ENCODE measurements at regions not wholly inside any gene's neighbourhood (a gene's known extent, or its start where the extent isn't known, plus 50 kb on each side); places are given as distances from the start of the nearest gene placed in this dataset.

GRCh38 chr6:48423640-48424365 lies 312.8 kb upstream of the PTCHD4 start:
- Histone ChIP-seq H4K20me1 (ENCODE audit: insufficient read depth, low read length) (no peaks in the 10 kb centered on the region), H3K27me3 (ENCODE audit: control insufficient read depth in 1 of 2, insufficient read depth in 2 of 2, low read length in 2 of 2) (no peaks in the 10 kb centered on the region), H3K4me2 (ENCODE audit: low read depth, low read length) (no peak overlapping the region), H3K9ac (ENCODE audit: insufficient read depth, low read depth, low read length) (no peak overlapping the region), H3K4me3 (replicated peaks in 1 of 3; ENCODE audit: insufficient read depth in 1 of 3, low read depth in 2 of 3, low read length in 3 of 3) (no peak overlapping the region), H3K9me3 (ENCODE audit: low read length) (no peaks in the 10 kb centered on the region), H3K36me3 (replicated peaks in 1 of 2; ENCODE audit: control insufficient read depth in 1 of 2, insufficient read depth in 2 of 2, low read length in 2 of 2) (no peaks in the 10 kb centered on the region), H3K79me2 (ENCODE audit: insufficient read depth, low read length) (no peaks in the 10 kb centered on the region), H3K4me1 (ENCODE audit: insufficient read depth, low read length) (peaks cover under 1% of the 10 kb centered on the region; the same call in 1 of the 2 replicates), H3K27ac (ENCODE audit: extremely low read length, insufficient read depth, low read length) (no peak overlapping the region), H2AFZ (ENCODE audit: low read length) (no peak overlapping the region)
- BruUV-seq (replicated peaks), result no TSS peak
- DNase-seq (ENCODE audit: low spot score) (no peak), FAIRE-seq (no peak), ATAC-seq (no peak)
- POLR2A ChIA-PET, result no interaction called here
- in situ Hi-C loops (cut with HindIII; ENCODE audit: extremely low pct_ligation_motif_present, low pct_unique_long_range_greater_than_20kb) (no loop called here), intact Hi-C loops (cut with micrococcal nuclease; ENCODE audit: unreplicated experiment) (no loop called here)
- 0 out of 2 replicates have a peak, but pooled peaks have one; percentile 16 for TF ChIP-seq MAFF (IDR thresholded peaks at IDR 0.05; ENCODE audit: low read depth, low read length)
- no peak for TF ChIP-seq RFXANK (CRISPR knock-in tag; IDR thresholded peaks at IDR 0.05)
- TF ChIP-seq MAFK (conservative IDR thresholded peaks at IDR 0.05 in 1 of 2, IDR thresholded peaks at IDR 0.05 in 1 of 2; ENCODE audit: low read length in 2 of 2), result peak; percentile 56; a peak in 3 of 4 replicates
- CTCF ChIA-PET (ENCODE audit: low intra/inter-chr PET ratio, low total read pairs), result no interaction called here
- WGBS (ENCODE audit: low lambda C conversion rate), result 0% methylated on average over 1 of the region's 1 CpG

GRCh38 chr6:48419992-48420391 lies 309.0 kb upstream of the PTCHD4 start:
- Histone ChIP-seq H3K36me3 (replicated peaks in 1 of 2; ENCODE audit: control insufficient read depth in 1 of 2, insufficient read depth in 2 of 2, low read length in 2 of 2) (no peaks in the 10 kb centered on the region), H4K20me1 (ENCODE audit: insufficient read depth, low read length) (no peaks in the 10 kb centered on the region), H3K4me1 (ENCODE audit: insufficient read depth, low read length) (no peaks in the 10 kb centered on the region), H3K9me3 (ENCODE audit: low read length) (no peaks in the 10 kb centered on the region), H3K79me2 (ENCODE audit: insufficient read depth, low read length) (no peaks in the 10 kb centered on the region), H3K4me3 (replicated peaks in 1 of 3; ENCODE audit: insufficient read depth in 1 of 3, low read depth in 2 of 3, low read length in 3 of 3) (no peak overlapping the region), H3K27ac (ENCODE audit: extremely low read length, insufficient read depth, low read length) (no peak overlapping the region), H3K27me3 (ENCODE audit: control insufficient read depth in 1 of 2, insufficient read depth in 2 of 2, low read length in 2 of 2) (no peaks in the 10 kb centered on the region), H3K9ac (ENCODE audit: insufficient read depth, low read depth, low read length) (no peak overlapping the region), H3K4me2 (ENCODE audit: low read depth, low read length) (no peak overlapping the region), H2AFZ (ENCODE audit: low read length) (no peak overlapping the region)
- ChIA-PET POLR2A (no interaction called here), CTCF (ENCODE audit: low intra/inter-chr PET ratio, low total read pairs) (no interaction called here)
- no TSS peak for BruUV-seq (replicated peaks)
- 0% methylated on average over 1 of the region's 1 CpG for WGBS (ENCODE audit: low lambda C conversion rate)
- DNase-seq (ENCODE audit: low spot score), result no peak
- no peak for ATAC-seq
- peak; percentile 26; the same call in 1 of the 2 replicates for TF ChIP-seq CEBPB (IDR thresholded peaks at IDR 0.05; ENCODE audit: borderline replicate concordance, low read depth, low read length)
- no peak for TF ChIP-seq CCDC6 (CRISPR knock-in tag; IDR thresholded peaks at IDR 0.05)
- in situ Hi-C loops (cut with HindIII; ENCODE audit: extremely low pct_ligation_motif_present, low pct_unique_long_range_greater_than_20kb), result no loop called here
- intact Hi-C loops (cut with micrococcal nuclease; ENCODE audit: unreplicated experiment), result no loop called here
- no peak for FAIRE-seq
